ENCODE measurements at regions not wholly inside any gene's neighbourhood (a gene's known extent, or its start where the extent isn't known, plus 50 kb on each side); places are given as distances from the start of the nearest gene placed in this dataset.

GRCh38 chr2:192377173-192377572 is 182.4 kb upstream of the TMEFF2 start:
- Histone ChIP-seq H3K4me2 (ENCODE audit: low read length) (no peak overlapping the region), H2AFZ (ENCODE audit: low read length) (no peak overlapping the region), H3K4me1 (ENCODE audit: insufficient read depth, low read length, poor library complexity, severe bottlenecking) (no peaks in the 10 kb centered on the region), H3K4me3 (ENCODE audit: low read depth, low read length, poor library complexity, severe bottlenecking) (no peak overlapping the region), H3K9me3 (ENCODE audit: low read length) (no peaks in the 10 kb centered on the region), H3K9me2 (ENCODE audit: insufficient read depth, low read length) (no peaks in the 10 kb centered on the region), H3K79me2 (ENCODE audit: insufficient read depth, low read depth, low read length) (no peaks in the 10 kb centered on the region), H4K20me1 (ENCODE audit: insufficient read depth, low read length) (no peaks in the 10 kb centered on the region), H3K36me3 (ENCODE audit: insufficient read depth, low read length) (no peaks in the 10 kb centered on the region), H3K27ac (ENCODE audit: low read depth, low read length, poor library complexity, severe bottlenecking) (no peak overlapping the region)
- ChIA-PET CTCF (ENCODE audit: unreplicated experiment) (no interaction called here), POLR2A (no interaction called here)
- no peak for DNase-seq (ENCODE audit: low spot score)
- TF ChIP-seq EZH2phosphoT487 (IDR thresholded peaks at IDR 0.05; ENCODE audit: borderline replicate concordance, low read depth, low read length) (no peak), CTCF (conservative IDR thresholded peaks at IDR 0.05; ENCODE audit: low read length) (no peak)
- intact Hi-C loops (cut with micrococcal nuclease; ENCODE audit: unreplicated experiment): no loop called here
- BruUV-seq (replicated peaks): no TSS peak

GRCh38 chr2:192373754-192374153 is 179.0 kb upstream of the TMEFF2 start:
- DNase-seq (ENCODE audit: low spot score): no peak
- Histone ChIP-seq H3K27ac (ENCODE audit: low read depth, low read length, poor library complexity, severe bottlenecking) (no peak overlapping the region), H3K4me3 (ENCODE audit: low read depth, low read length, poor library complexity, severe bottlenecking) (no peak overlapping the region), H3K79me2 (ENCODE audit: insufficient read depth, low read depth, low read length) (no peaks in the 10 kb centered on the region), H2AFZ (ENCODE audit: low read length) (no peak overlapping the region), H3K4me1 (ENCODE audit: insufficient read depth, low read length, poor library complexity, severe bottlenecking) (no peaks in the 10 kb centered on the region), H3K9me2 (ENCODE audit: insufficient read depth, low read length) (no peaks in the 10 kb centered on the region), H3K36me3 (ENCODE audit: insufficient read depth, low read length) (no peaks in the 10 kb centered on the region), H3K9me3 (ENCODE audit: low read length) (no peaks in the 10 kb centered on the region), H3K4me2 (ENCODE audit: low read length) (no peak overlapping the region), H4K20me1 (ENCODE audit: insufficient read depth, low read length) (no peaks in the 10 kb centered on the region)
- CTCF ChIA-PET (ENCODE audit: unreplicated experiment): no interaction called here
- intact Hi-C loops (cut with micrococcal nuclease; ENCODE audit: unreplicated experiment): no loop called here
- BruUV-seq (replicated peaks): no TSS peak
- POLR2A ChIA-PET: interaction anchor here (1.7 kb wide), 1 partner anchor 21 kb away, joined by 3 read pairs; no protein-coding TSS in a partner anchor
- TF ChIP-seq EZH2phosphoT487 (IDR thresholded peaks at IDR 0.05; ENCODE audit: borderline replicate concordance, low read depth, low read length) (no peak), CTCF (conservative IDR thresholded peaks at IDR 0.05; ENCODE audit: low read length) (no peak)

GRCh38 chr2:192373221-192373620 is 178.5 kb upstream of the TMEFF2 start:
- intact Hi-C loops (cut with micrococcal nuclease; ENCODE audit: unreplicated experiment): no loop called here
- no TSS peak for BruUV-seq (replicated peaks)
- CTCF ChIA-PET (ENCODE audit: unreplicated experiment): no interaction called here
- Histone ChIP-seq H3K9me2 (ENCODE audit: insufficient read depth, low read length) (no peaks in the 10 kb centered on the region), H3K27ac (ENCODE audit: low read depth, low read length, poor library complexity, severe bottlenecking) (no peak overlapping the region), H3K79me2 (ENCODE audit: insufficient read depth, low read depth, low read length) (no peaks in the 10 kb centered on the region), H3K9me3 (ENCODE audit: low read length) (no peaks in the 10 kb centered on the region), H4K20me1 (ENCODE audit: insufficient read depth, low read length) (no peaks in the 10 kb centered on the region), H3K4me1 (ENCODE audit: insufficient read depth, low read length, poor library complexity, severe bottlenecking) (no peaks in the 10 kb centered on the region), H3K4me2 (ENCODE audit: low read length) (no peak overlapping the region), H3K4me3 (ENCODE audit: low read depth, low read length, poor library complexity, severe bottlenecking) (no peak overlapping the region), H3K36me3 (ENCODE audit: insufficient read depth, low read length) (no peaks in the 10 kb centered on the region), H2AFZ (ENCODE audit: low read length) (no peak overlapping the region)
- TF ChIP-seq CTCF (conservative IDR thresholded peaks at IDR 0.05; ENCODE audit: low read length) (no peak), EZH2phosphoT487 (IDR thresholded peaks at IDR 0.05; ENCODE audit: borderline replicate concordance, low read depth, low read length) (no peak)
- POLR2A ChIA-PET: interaction anchor here (1.7 kb wide), 1 partner anchor 21 kb away, joined by 3 read pairs; no protein-coding TSS in a partner anchor
- no peak for DNase-seq (ENCODE audit: low spot score)
